Mammary epithelial cell (primary cell): ENCODE measurements at regions not wholly inside any gene's neighbourhood (a gene's known extent, or its start where the extent isn't known, plus 50 kb on each side); places are given as distances from the start of the nearest gene placed in this dataset.

ENCODE experiments used
- CTCF ChIP-seq, 2 donors: IDR thresholded peaks in 1 of 2; conservative IDR thresholded peaks in 1 of 2; 2 replicates each; pipeline ENCODE4 v1.5.1; 2011 to 2012; ENCODE audit warnings: inconsistent platforms in 2 of 2, low read length in 2 of 2, mild to moderate bottlenecking in 2 of 2, control low read depth in 1 of 2, low read depth in 1 of 2; ENCODE audit not compliant: insufficient read depth in 1 of 2; ENCODE audit errors: extremely low read depth in 1 of 2
- EZH2 ChIP-seq: IDR thresholded peaks from 2 replicates; pipeline ENCODE4 v1.6.1; 2012; ENCODE audit warnings: low read length, inconsistent platforms, borderline replicate concordance

DNA sequence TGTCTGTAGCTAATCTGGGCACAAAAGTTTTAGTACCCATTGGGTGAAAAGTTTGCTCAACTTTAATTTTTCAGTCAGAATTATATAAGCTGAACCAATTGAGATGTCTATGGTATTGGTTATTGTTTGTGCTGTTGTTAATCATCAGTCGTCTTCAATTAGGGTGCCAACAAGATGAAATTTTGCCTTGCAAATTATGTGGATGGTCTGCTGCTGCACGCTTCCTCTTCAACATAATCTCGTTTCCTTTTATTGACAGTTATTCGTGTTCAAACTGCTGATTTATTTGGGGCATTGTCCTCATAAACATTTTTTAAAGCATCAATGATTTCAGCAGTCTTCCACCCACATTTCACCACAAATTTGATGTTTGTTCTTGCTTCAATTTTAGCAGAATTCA, 194.0 kb downstream of the HTR1A start:
- TF ChIP-seq CTCF (conservative IDR thresholded peaks at IDR 0.05 in 1 of 2, IDR thresholded peaks at IDR 0.05 in 1 of 2; ENCODE audit: extremely low read depth in 1 of 2, insufficient read depth in 1 of 2, low read depth in 1 of 2, low read length in 2 of 2) (no peak), EZH2 (no peak)
